ENCODE measurements at regions not wholly inside any gene's neighbourhood (a gene's known extent, or its start where the extent isn't known, plus 50 kb on each side); places are given as distances from the start of the nearest gene placed in this dataset.

GRCh38 chr4:79685542-79685941 lies 277.5 kb upstream of the GK2 start:
- ATAC-seq, result no peak
- no peaks in the 10 kb centered on the region for H3K4me1 Mint-ChIP-seq
- H3K9me3 ChIP-seq (ENCODE audit: control insufficient read depth, insufficient read depth, low read length), result no peaks in the 10 kb centered on the region
- H3K27ac ChIP-seq (ENCODE audit: low read length), result no peak overlapping the region
- H3K36me3 Mint-ChIP-seq, result no peaks in the 10 kb centered on the region
- no peak for DNase-seq
- no peaks in the 10 kb centered on the region for H3K27me3 ChIP-seq (ENCODE audit: control insufficient read depth, insufficient read depth, low read length)
- peaks cover 9 to 11% of the 10 kb centered on the region in 2 donors for H3K9me3 Mint-ChIP-seq
- no peaks in the 10 kb centered on the region for H3K4me1 ChIP-seq (ENCODE audit: control insufficient read depth, insufficient read depth, low read length)
- H3K27me3 Mint-ChIP-seq (ENCODE audit: low read depth in 2 of 2), result no peaks in the 10 kb centered on the region
- no peaks in the 10 kb centered on the region for H3K36me3 ChIP-seq (ENCODE audit: control insufficient read depth, insufficient read depth, low read length)
- WGBS (ENCODE audit: insufficient coverage), result 93% methylated on average over 2 of the region's 2 CpGs
- H3K27ac Mint-ChIP-seq, result no peak overlapping the region
- H3K4me3 ChIP-seq (ENCODE audit: low read length), result no peak overlapping the region
- intact Hi-C loops (cut with micrococcal nuclease), result no loop called here
- no peak for TF ChIP-seq CTCF (IDR thresholded peaks at IDR 0.05)
- H3K4me3 Mint-ChIP-seq, result no peak overlapping the region

GRCh38 chr4:79684516-79684915 lies 276.5 kb upstream of the GK2 start:
- Mint-ChIP-seq H3K27ac (no peak overlapping the region), H3K27me3 (ENCODE audit: low read depth in 2 of 2) (no peaks in the 10 kb centered on the region), H3K36me3 (no peaks in the 10 kb centered on the region), H3K4me1 (no peaks in the 10 kb centered on the region), H3K9me3 (peaks cover 12 to 14% of the 10 kb centered on the region in 2 donors), H3K4me3 (no peak overlapping the region)
- H3K9me3 ChIP-seq (ENCODE audit: control insufficient read depth, insufficient read depth, low read length), result no peaks in the 10 kb centered on the region
- no peak overlapping the region for H3K4me3 ChIP-seq (ENCODE audit: low read length)
- no peak overlapping the region for H3K27ac ChIP-seq (ENCODE audit: low read length)
- no peak for TF ChIP-seq CTCF (IDR thresholded peaks at IDR 0.05)
- H3K27me3 ChIP-seq (ENCODE audit: control insufficient read depth, insufficient read depth, low read length), result no peaks in the 10 kb centered on the region
- no peak for ATAC-seq
- DNase-seq, result no peak
- 79% methylated on average over 3 of the region's 3 CpGs for WGBS (ENCODE audit: insufficient coverage)
- H3K36me3 ChIP-seq (ENCODE audit: control insufficient read depth, insufficient read depth, low read length), result no peaks in the 10 kb centered on the region
- H3K4me1 ChIP-seq (ENCODE audit: control insufficient read depth, insufficient read depth, low read length), result no peaks in the 10 kb centered on the region
- intact Hi-C loops (cut with micrococcal nuclease), result no loop called here

- WGBS (ENCODE audit: insufficient coverage), result 70% methylated on average over 6 of the region's 6 CpGs
- H3K9me3 ChIP-seq (ENCODE audit: control insufficient read depth, insufficient read depth, low read length), result no peaks in the 10 kb centered on the region
Measured at GRCh38 chr4:79682801-79683530, 274.9 kb upstream of the GK2 start.

More at GRCh38 chr4:79682801-79683530, 274.9 kb upstream of the GK2 start:
- H3K4me3 Mint-ChIP-seq, result no peak overlapping the region
- ATAC-seq, result no peak
- DNase-seq, result no peak
- intact Hi-C loops (cut with micrococcal nuclease), result no loop called here
- TF ChIP-seq CTCF (IDR thresholded peaks at IDR 0.05), result no peak
- H3K4me1 Mint-ChIP-seq, result no peaks in the 10 kb centered on the region
- Histone ChIP-seq H3K4me3 (ENCODE audit: low read length) (no peak overlapping the region), H3K36me3 (ENCODE audit: control insufficient read depth, insufficient read depth, low read length) (no peaks in the 10 kb centered on the region), H3K4me1 (ENCODE audit: control insufficient read depth, insufficient read depth, low read length) (no peaks in the 10 kb centered on the region), H3K27me3 (ENCODE audit: control insufficient read depth, insufficient read depth, low read length) (no peaks in the 10 kb centered on the region), H3K27ac (ENCODE audit: low read length) (no peak overlapping the region)
- H3K27ac Mint-ChIP-seq, result no peak overlapping the region
- H3K36me3 Mint-ChIP-seq, result no peaks in the 10 kb centered on the region
- no peaks in the 10 kb centered on the region for H3K27me3 Mint-ChIP-seq (ENCODE audit: low read depth in 2 of 2)
- H3K9me3 Mint-ChIP-seq, result peaks cover 12% of the 10 kb centered on the region in 2 donors

Measured in natural killer cell (primary cell).